CD8-positive, alpha-beta memory T cell (primary cell): ENCODE measurements at regions not wholly inside any gene's neighbourhood (a gene's known extent, or its start where the extent isn't known, plus 50 kb on each side); places are given as distances from the start of the nearest gene placed in this dataset.
A peak's percentile ranks its signal among the peaks of the same experiment; 100 is the strongest.
"Not testable (repeated sequence)": the region's sequence is repeated elsewhere in the genome, so short reads cannot be mapped to it uniquely, and the experiment has no call there.

Experiments
- CTCF ChIA-PET: fragments of 350-600 bp; sonication (Branson Sonifier 250); formaldehyde crosslinking; loops from one replicate; lab custom pipeline; 2021; ENCODE audit warnings: antibody characterized with exemption; lab: Charles Lee
- POLR2A ChIA-PET: fragments of 350-600 bp; sonication (Branson Sonifier 250); formaldehyde crosslinking; loops from one replicate; lab custom pipeline; 2021; ENCODE audit warnings: antibody characterized with exemption; lab: Charles Lee
- DNase-seq, 5 donors: peaks; one replicate each; pipeline versions ENCODE4 v3.0.0 to v3.0.0-alpha.2; 2020 to 2022; ENCODE audit warnings: mixed read lengths in 1 of 5
- H3K27ac ChIP-seq: one replicate; pipeline ENCODE4 v1.7.0; 2013; ENCODE audit warnings: low read depth, mild to moderate bottlenecking, low read length, moderate library complexity
- H3K27me3 ChIP-seq: 2 replicates; pipeline ENCODE4 v1.7.0; 2013; ENCODE audit warnings: low read length, mild to moderate bottlenecking; ENCODE audit not compliant: insufficient read depth, poor library complexity, severe bottlenecking
- H3K36me3 ChIP-seq: 2 replicates; pipeline ENCODE4 v1.7.0; 2013; ENCODE audit warnings: mild to moderate bottlenecking, low read length, moderate library complexity; ENCODE audit not compliant: insufficient read depth
- H3K4me1 ChIP-seq: 2 replicates; pipeline ENCODE4 v1.7.0; 2013; ENCODE audit warnings: mild to moderate bottlenecking, low read length, moderate library complexity; ENCODE audit not compliant: insufficient read depth
- H3K4me3 ChIP-seq: 2 replicates; pipeline ENCODE4 v1.7.0; 2013; ENCODE audit warnings: mild to moderate bottlenecking, low read length
- H3K9me3 ChIP-seq: 2 replicates; pipeline ENCODE4 v1.7.0; 2013; ENCODE audit warnings: mild to moderate bottlenecking, low read length
- H3K27ac Mint-ChIP-seq, 8 donors: one replicate each; pipeline ENCODE4 v1.8.0; 2020 to 2021; ENCODE audit warnings: mixed read lengths in 8 of 8, mild to moderate bottlenecking in 6 of 8, inconsistent platforms in 3 of 8, moderate library complexity in 3 of 8
- H3K27me3 Mint-ChIP-seq, 2 donors: one replicate each; pipeline ENCODE4 v1.8.0; 2020 to 2021; ENCODE audit warnings: mixed read lengths in 2 of 2, mild to moderate bottlenecking in 1 of 2, moderate library complexity in 1 of 2
- H3K36me3 Mint-ChIP-seq, 3 donors: one replicate each; pipeline ENCODE4 v1.8.0; 2020 to 2021; ENCODE audit warnings: mixed read lengths in 3 of 3, inconsistent platforms in 1 of 3, mild to moderate bottlenecking in 1 of 3
- H3K4me1 Mint-ChIP-seq, 3 donors: one replicate each; pipeline ENCODE4 v1.8.0; 2020 to 2021; ENCODE audit warnings: mixed read lengths in 3 of 3, inconsistent platforms in 1 of 3, mild to moderate bottlenecking in 1 of 3
- H3K4me3 Mint-ChIP-seq, 7 donors: one replicate each; pipeline ENCODE4 v1.8.0; 2020 to 2021; ENCODE audit warnings: mixed read lengths in 7 of 7, mild to moderate bottlenecking in 6 of 7, moderate library complexity in 4 of 7, inconsistent platforms in 2 of 7
- H3K9me3 Mint-ChIP-seq, 5 donors: one replicate each; pipeline ENCODE4 v1.8.0; 2020 to 2022; ENCODE audit warnings: mixed read lengths in 5 of 5, mild to moderate bottlenecking in 3 of 5, moderate library complexity in 2 of 5, inconsistent platforms in 1 of 5

GRCh38 chr11:71322192-71322735 lies 69.9 kb upstream of the SHANK2 start:
- H3K4me3 Mint-ChIP-seq: no peak overlapping the region
- no peak overlapping the region for H3K27ac ChIP-seq
- H3K4me3 ChIP-seq: no peak overlapping the region
- ChIA-PET POLR2A (no interaction called here), CTCF (no interaction called here)
- no peak overlapping the region for H3K27ac Mint-ChIP-seq
- H3K36me3 ChIP-seq: no peaks in the 10 kb centered on the region
- H3K9me3 Mint-ChIP-seq: peaks cover 6 to 16% (median 11%) of the 10 kb centered on the region in 5 donors
- H3K9me3 ChIP-seq: no peaks in the 10 kb centered on the region
- DNase-seq: no peak
- no peaks in the 10 kb centered on the region for H3K27me3 ChIP-seq
- no peaks in the 10 kb centered on the region for H3K4me1 ChIP-seq
- no peaks in the 10 kb centered on the region for H3K36me3 Mint-ChIP-seq
- peaks cover 12 to 34% of the 10 kb centered on the region in 2 donors for H3K27me3 Mint-ChIP-seq
- H3K4me1 Mint-ChIP-seq: no peaks in the 10 kb centered on the region

- Histone ChIP-seq H3K4me1 (no peaks in the 10 kb centered on the region), H3K27me3 (no peaks in the 10 kb centered on the region), H3K27ac (no peak overlapping the region), H3K9me3 (no peaks in the 10 kb centered on the region), H3K4me3 (no peak overlapping the region), H3K36me3 (no peaks in the 10 kb centered on the region)
- H3K27ac Mint-ChIP-seq: no peak overlapping the region
- H3K27me3 Mint-ChIP-seq: peaks cover 14 to 34% of the 10 kb centered on the region in 2 donors
- peaks cover 7 to 18% (median 11%) of the 10 kb centered on the region in 5 donors for H3K9me3 Mint-ChIP-seq
- ChIA-PET POLR2A (no interaction called here), CTCF (no interaction called here)
- DNase-seq: no peak
- no peaks in the 10 kb centered on the region for H3K4me1 Mint-ChIP-seq
- H3K36me3 Mint-ChIP-seq: no peaks in the 10 kb centered on the region
- no peak overlapping the region for H3K4me3 Mint-ChIP-seq
Measured at GRCh38 chr11:71321433-71322191, 69.2 kb upstream of the SHANK2 start.

GRCh38 chr11:71316701-71317100 lies 64.3 kb upstream of the SHANK2 start:
- no peak overlapping the region for H3K4me3 Mint-ChIP-seq
- no peak overlapping the region for H3K4me3 ChIP-seq
- no peaks in the 10 kb centered on the region for H3K4me1 Mint-ChIP-seq
- H3K27ac Mint-ChIP-seq: no peak overlapping the region
- H3K4me1 ChIP-seq: no peaks in the 10 kb centered on the region
- no peak overlapping the region for H3K27ac ChIP-seq
- H3K27me3 ChIP-seq: no peaks in the 10 kb centered on the region
- H3K36me3 Mint-ChIP-seq: no peaks in the 10 kb centered on the region
- CTCF ChIA-PET: no interaction called here
- H3K9me3 Mint-ChIP-seq: peaks cover 9 to 21% (median 11%) of the 10 kb centered on the region in 5 donors
- H3K36me3 ChIP-seq: no peaks in the 10 kb centered on the region
- POLR2A ChIA-PET: no interaction called here
- no peak for DNase-seq
- H3K27me3 Mint-ChIP-seq: peaks cover 10 to 18% of the 10 kb centered on the region in 2 donors
- no peaks in the 10 kb centered on the region for H3K9me3 ChIP-seq

- H3K4me1 Mint-ChIP-seq, CTCF ChIA-PET, DNase-seq, H3K27me3 Mint-ChIP-seq, H3K4me3 ChIP-seq, H3K4me1 ChIP-seq, H3K9me3 ChIP-seq, H3K27ac ChIP-seq, H3K4me3 Mint-ChIP-seq, POLR2A ChIA-PET, H3K36me3 ChIP-seq, H3K36me3 Mint-ChIP-seq, H3K27me3 ChIP-seq: not testable (repeated sequence)
- peaks cover 2 to 12% (median 6%) of the 10 kb centered on the region in 5 donors for H3K9me3 Mint-ChIP-seq
- peak overlapping the region in 1 of 8 donors; percentile 18 for H3K27ac Mint-ChIP-seq
Measured at GRCh38 chr11:71312616-71313015, 60.2 kb upstream of the SHANK2 start.

- ChIA-PET CTCF (no interaction called here), POLR2A (no interaction called here)
- Histone ChIP-seq H3K27me3 (no peaks in the 10 kb centered on the region), H3K27ac (no peak overlapping the region), H3K4me3 (no peak overlapping the region), H3K9me3 (no peaks in the 10 kb centered on the region), H3K4me1 (no peaks in the 10 kb centered on the region), H3K36me3 (no peaks in the 10 kb centered on the region)
- Mint-ChIP-seq H3K27ac (no peak overlapping the region), H3K36me3 (no peaks in the 10 kb centered on the region), H3K27me3 (peaks cover 2 to 3% of the 10 kb centered on the region in 2 donors), H3K9me3 (peaks cover 0 to 8% (median 3%) of the 10 kb centered on the region in 5 donors), H3K4me3 (no peak overlapping the region), H3K4me1 (no peaks in the 10 kb centered on the region)
- DNase-seq: no peak
Measured at GRCh38 chr11:71311928-71312510, 59.6 kb upstream of the SHANK2 start.

- H3K4me1 Mint-ChIP-seq: no peaks in the 10 kb centered on the region
- no peaks in the 10 kb centered on the region for H3K9me3 ChIP-seq
Measured at GRCh38 chr11:71311176-71311925, 59.0 kb upstream of the SHANK2 start.

GRCh38 chr11:71310184-71310583 lies 57.8 kb upstream of the SHANK2 start:
- H3K36me3 ChIP-seq: no peaks in the 10 kb centered on the region
- Mint-ChIP-seq H3K9me3 (peaks cover 0 to 3% (median 0%) of the 10 kb centered on the region in 5 donors), H3K4me3 (no peak overlapping the region), H3K27ac (no peak overlapping the region), H3K27me3 (no peaks in the 10 kb centered on the region), H3K36me3 (no peaks in the 10 kb centered on the region), H3K4me1 (no peaks in the 10 kb centered on the region)
- no peaks in the 10 kb centered on the region for H3K4me1 ChIP-seq
- POLR2A ChIA-PET: no interaction called here
- H3K27ac ChIP-seq: no peak overlapping the region
- H3K27me3 ChIP-seq: no peaks in the 10 kb centered on the region
- no peak for DNase-seq
- no peak overlapping the region for H3K4me3 ChIP-seq
- CTCF ChIA-PET: no interaction called here
- H3K9me3 ChIP-seq: no peaks in the 10 kb centered on the region

More at GRCh38 chr11:71311176-71311925, 59.0 kb upstream of the SHANK2 start:
- H3K27ac Mint-ChIP-seq: no peak overlapping the region
- ChIA-PET CTCF (no interaction called here), POLR2A (no interaction called here)
- no peak for DNase-seq
- H3K27me3 ChIP-seq: no peaks in the 10 kb centered on the region
- H3K4me1 ChIP-seq: no peaks in the 10 kb centered on the region
- peaks cover 0 to 4% (median 0%) of the 10 kb centered on the region in 5 donors for H3K9me3 Mint-ChIP-seq
- peaks cover 0 to 3% of the 10 kb centered on the region in 2 donors for H3K27me3 Mint-ChIP-seq
- no peak overlapping the region for H3K27ac ChIP-seq
- H3K4me3 ChIP-seq: no peak overlapping the region
- H3K4me3 Mint-ChIP-seq: no peak overlapping the region
- no peaks in the 10 kb centered on the region for H3K36me3 Mint-ChIP-seq
- no peaks in the 10 kb centered on the region for H3K36me3 ChIP-seq

- CTCF ChIA-PET: no interaction called here
- Histone ChIP-seq H3K27ac (no peak overlapping the region), H3K4me1 (no peaks in the 10 kb centered on the region), H3K36me3 (no peaks in the 10 kb centered on the region), H3K4me3 (no peak overlapping the region), H3K9me3 (no peaks in the 10 kb centered on the region), H3K27me3 (no peaks in the 10 kb centered on the region)
- H3K27me3 Mint-ChIP-seq: no peaks in the 10 kb centered on the region
- no peak overlapping the region for H3K4me3 Mint-ChIP-seq
- POLR2A ChIA-PET: no interaction called here
- H3K36me3 Mint-ChIP-seq: no peaks in the 10 kb centered on the region
- peak overlapping the region in 1 of 8 donors; percentile 54 for H3K27ac Mint-ChIP-seq
- H3K4me1 Mint-ChIP-seq: no peaks in the 10 kb centered on the region
- no peak for DNase-seq
- H3K9me3 Mint-ChIP-seq: peaks cover 0 to 3% (median 0%) of the 10 kb centered on the region in 5 donors
Measured at GRCh38 chr11:71309611-71310010, 57.2 kb upstream of the SHANK2 start.
